A673 (cell line): ENCODE measurements at regions not wholly inside any gene's neighbourhood (a gene's known extent, or its start where the extent isn't known, plus 50 kb on each side); places are given as distances from the start of the nearest gene placed in this dataset.

Experiments used
- BruUV-seq: library from RNA; stranded (reverse); fragments of 400-500 nt; replicated peaks from 2 replicates; lab custom pipeline; 2021; lab: Mats Ljungman, UMichigan
- CTCF ChIA-PET: fragments of 300-600 bp; sonication (Branson Sonifier 250); formaldehyde crosslinking; loops from one replicate; lab custom pipeline; 2022; ENCODE audit warnings: antibody characterized with exemption; lab: Charles Lee
- POLR2A ChIA-PET: fragments of 300-600 bp; sonication (Branson Sonifier 250); formaldehyde crosslinking; loops from one replicate; lab custom pipeline; 2022; ENCODE audit warnings: antibody characterized with exemption; ENCODE audit not compliant: low non-redundant PET; lab: Charles Lee
- DNase-seq: peaks from one replicate; pipeline ENCODE4 v3.0.0-alpha.2; 2015; ENCODE audit warnings: low spot score
- H3K27ac ChIP-seq: fragments of 200-600 bp; sonication (generic); 2 replicates; pipeline ENCODE4 v1.5.1; 2016; ENCODE audit warnings: mixed run types, low read depth, mild to moderate bottlenecking, mixed read lengths, antibody characterized with exemption, low read length; ENCODE audit not compliant: poor library complexity, severe bottlenecking
- H3K27me3 ChIP-seq: fragments of 200-600 bp; sonication (generic); replicated peaks from 2 replicates; pipeline ENCODE4 v1.6.1; 2017; ENCODE audit warnings: mixed run types, low read depth, mild to moderate bottlenecking, mixed read lengths, antibody characterized with exemption, low read length; ENCODE audit not compliant: insufficient read depth, poor library complexity
- H3K36me3 ChIP-seq: fragments of 200-600 bp; sonication (generic); 2 replicates; pipeline ENCODE4 v1.6.1; 2016; ENCODE audit warnings: mixed run types, mild to moderate bottlenecking, mixed read lengths, antibody characterized with exemption, low read length; ENCODE audit not compliant: insufficient read depth, poor library complexity, severe bottlenecking
- H3K4me1 ChIP-seq: fragments of 200-600 bp; sonication (generic); 2 replicates; pipeline ENCODE4 v1.6.1; 2017; ENCODE audit warnings: mixed run types, mild to moderate bottlenecking, mixed read lengths, antibody characterized with exemption, low read length; ENCODE audit not compliant: insufficient read depth, poor library complexity, severe bottlenecking
- H3K4me3 ChIP-seq: fragments of 200-600 bp; sonication (generic); 2 replicates; pipeline ENCODE4 v1.5.1; 2016; ENCODE audit warnings: low read depth, mixed run types, mild to moderate bottlenecking, mixed read lengths, low read length; ENCODE audit not compliant: poor library complexity, severe bottlenecking
- H3K9me3 ChIP-seq: fragments of 200-600 bp; sonication (generic); 2 replicates; pipeline ENCODE4 v1.6.1; 2016; ENCODE audit warnings: mixed run types, low read depth, mild to moderate bottlenecking, mixed read lengths, antibody characterized with exemption, low read length; ENCODE audit not compliant: poor library complexity, severe bottlenecking
- CTCF ChIP-seq: fragments of 300-800, 200-600 bp; sonication (generic); conservative IDR thresholded peaks from 2 replicates; pipeline ENCODE4 v1.5.1; 2017; ENCODE audit warnings: low read depth, mild to moderate bottlenecking, antibody characterized with exemption, low read length, moderate library complexity, mixed read lengths
- EZH2 ChIP-seq: fragments of 200-600 bp; sonication (generic); IDR thresholded peaks from 2 replicates; pipeline ENCODE4 v1.6.1; 2017; ENCODE audit warnings: borderline replicate concordance, low read depth, mild to moderate bottlenecking, mixed read lengths, antibody characterized with exemption, low read length; ENCODE audit not compliant: poor library complexity, severe bottlenecking
- intact Hi-C: fragments of 100-400 bp; cut with micrococcal nuclease; formaldehyde crosslinking; loops from one replicate; pipeline ENCODE4 v1.10.0; 2022; ENCODE audit not compliant: unreplicated experiment

GRCh38 chr12:98172304-98172703 is 343.1 kb upstream of the TMPO start:
- POLR2A ChIA-PET = no interaction called here

GRCh38 chr12:98172801-98173200 is 342.6 kb upstream of the TMPO start:
- Histone ChIP-seq H3K36me3 (no peaks in the 10 kb centered on the region), H3K27me3 (no peaks in the 10 kb centered on the region), H3K4me3 (no peak overlapping the region), H3K27ac (no peak overlapping the region), H3K4me1 (no peaks in the 10 kb centered on the region), H3K9me3 (no peaks in the 10 kb centered on the region)
- TF ChIP-seq EZH2 (no peak), CTCF (no peak)
- intact Hi-C loops = no loop called here
- no TSS peak for BruUV-seq
- POLR2A ChIA-PET = no interaction called here
- DNase-seq = no peak
- CTCF ChIA-PET = no interaction called here

More at GRCh38 chr12:98172304-98172703, 343.1 kb upstream of the TMPO start:
- CTCF ChIA-PET = no interaction called here
- Histone ChIP-seq H3K27ac (no peak overlapping the region), H3K36me3 (no peaks in the 10 kb centered on the region), H3K4me1 (no peaks in the 10 kb centered on the region), H3K4me3 (no peak overlapping the region), H3K27me3 (no peaks in the 10 kb centered on the region), H3K9me3 (no peaks in the 10 kb centered on the region)
- intact Hi-C loops = no loop called here
- no peak for DNase-seq
- TF ChIP-seq CTCF (no peak), EZH2 (no peak)
- no TSS peak for BruUV-seq

GRCh38 chr12:98173773-98174427 is 341.5 kb upstream of the TMPO start:
- TF ChIP-seq CTCF = no peak
- no peak for TF ChIP-seq EZH2
- POLR2A ChIA-PET = no interaction called here
- intact Hi-C loops = no loop called here

More at GRCh38 chr12:98173773-98174427, 341.5 kb upstream of the TMPO start:
- BruUV-seq = no TSS peak
- no peak overlapping the region for H3K27ac ChIP-seq
- H3K9me3 ChIP-seq = no peaks in the 10 kb centered on the region
- no peak overlapping the region for H3K4me3 ChIP-seq
- no peak for DNase-seq
- no peaks in the 10 kb centered on the region for H3K36me3 ChIP-seq
- CTCF ChIA-PET = no interaction called here
- no peaks in the 10 kb centered on the region for H3K4me1 ChIP-seq
- H3K27me3 ChIP-seq = no peaks in the 10 kb centered on the region
